ENCODE measurements at regions not wholly inside any gene's neighbourhood (a gene's known extent, or its start where the extent isn't known, plus 50 kb on each side); places are given as distances from the start of the nearest gene placed in this dataset.
A peak's percentile ranks its signal among the peaks of the same experiment; 100 is the strongest.
"Not testable (repeated sequence)": the region's sequence is repeated elsewhere in the genome, so short reads cannot be mapped to it uniquely, and the experiment has no call there.

DNA sequence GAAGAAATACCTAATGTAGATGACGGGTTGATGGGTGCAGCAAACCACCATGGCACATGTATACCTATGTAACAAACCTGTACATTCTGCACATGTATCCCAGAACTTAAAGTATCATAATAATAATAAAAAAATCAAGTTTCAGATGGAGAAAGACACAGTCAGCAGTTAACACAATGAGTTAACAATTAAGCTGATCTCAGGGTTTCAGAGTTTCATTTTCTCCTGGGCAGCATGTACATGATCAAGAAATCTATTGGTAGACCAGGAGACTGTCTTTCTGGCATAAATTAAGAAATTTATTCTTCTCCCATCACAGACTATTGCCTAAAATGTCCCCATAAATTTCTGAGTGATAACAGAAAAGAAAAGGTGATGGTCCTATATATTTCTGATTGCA lies 155.3 kb downstream of the RAD51AP2 start:
- DNase-seq, result no peak

DNA sequence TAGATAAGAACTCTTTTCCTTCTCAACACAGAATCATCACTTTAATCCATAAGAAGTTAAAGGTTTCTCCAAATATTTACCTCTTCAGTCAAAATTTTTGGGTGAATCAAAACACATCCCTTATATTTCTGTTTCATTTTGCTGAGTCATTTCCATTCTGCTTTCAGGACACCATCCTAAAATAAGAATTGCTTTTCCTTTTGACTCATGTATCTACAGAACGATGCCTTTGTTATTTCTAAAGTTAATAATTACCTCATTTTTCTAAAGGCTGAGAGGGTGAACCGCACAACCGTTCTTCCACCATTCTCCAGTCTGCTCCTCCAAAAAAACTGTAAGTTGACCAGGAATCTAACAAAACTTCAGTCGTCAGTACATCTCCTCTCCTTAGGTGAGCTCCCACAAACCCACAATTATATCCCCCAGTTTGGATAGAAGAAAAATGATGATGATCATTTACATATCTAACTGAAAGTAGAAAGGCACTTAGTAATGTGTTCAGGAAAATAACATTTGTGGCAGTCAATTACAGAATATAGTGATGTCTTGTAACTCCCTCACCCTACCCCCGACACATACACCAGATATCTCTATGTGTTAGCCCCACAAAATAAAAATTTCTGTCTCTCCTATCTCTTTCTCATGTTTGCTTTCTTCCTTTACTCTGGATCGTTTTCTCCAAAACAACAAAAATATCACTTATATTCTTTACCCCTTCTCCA lies 162.5 kb downstream of the RAD51AP2 start:
- DNase-seq, result no peak

- no peak for DNase-seq
Measured at GRCh38 chr2:17353263-17353662, 165.0 kb downstream of the RAD51AP2 start.

DNA sequence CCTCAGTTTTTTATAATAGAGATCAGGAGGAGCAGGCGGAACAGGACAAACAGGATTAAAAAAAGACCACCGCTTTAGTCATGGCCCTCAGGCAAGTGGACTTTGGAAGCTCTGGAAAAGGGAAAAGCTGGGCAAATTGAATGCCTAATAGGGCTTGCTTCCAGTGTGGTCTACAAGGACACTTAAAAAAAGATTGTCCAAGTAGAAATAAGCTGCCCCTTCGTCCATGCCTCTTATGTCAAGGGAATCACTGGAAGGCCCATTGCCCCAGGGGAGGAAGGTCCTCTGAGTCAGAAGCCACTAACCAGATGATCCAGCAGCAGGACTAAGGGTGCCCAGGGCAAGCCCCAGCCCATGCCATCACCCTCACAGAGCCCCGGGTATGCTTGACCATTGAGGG lies 175.5 kb downstream of the RAD51AP2 start:
- not testable (repeated sequence) for DNase-seq

DNA sequence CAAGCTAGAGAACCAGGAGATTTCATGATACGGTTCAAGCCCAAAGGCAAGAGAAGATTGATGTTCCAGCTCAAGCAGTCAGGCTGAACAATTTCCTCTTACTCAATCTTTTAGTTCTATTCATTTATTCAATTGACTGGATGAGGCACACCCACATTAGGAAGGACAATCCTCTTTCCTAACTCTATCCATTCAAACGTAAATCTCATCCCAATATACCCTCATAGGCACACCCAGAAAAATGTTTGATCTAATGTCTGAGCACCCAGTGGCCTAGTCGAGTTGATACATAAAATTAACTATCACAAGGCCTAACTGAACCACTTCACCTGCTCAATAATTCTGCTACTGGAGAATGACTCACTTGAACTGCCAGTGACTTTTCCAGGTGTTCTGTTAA lies 180.7 kb downstream of the RAD51AP2 start:
- DNase-seq, result no peak

DNA sequence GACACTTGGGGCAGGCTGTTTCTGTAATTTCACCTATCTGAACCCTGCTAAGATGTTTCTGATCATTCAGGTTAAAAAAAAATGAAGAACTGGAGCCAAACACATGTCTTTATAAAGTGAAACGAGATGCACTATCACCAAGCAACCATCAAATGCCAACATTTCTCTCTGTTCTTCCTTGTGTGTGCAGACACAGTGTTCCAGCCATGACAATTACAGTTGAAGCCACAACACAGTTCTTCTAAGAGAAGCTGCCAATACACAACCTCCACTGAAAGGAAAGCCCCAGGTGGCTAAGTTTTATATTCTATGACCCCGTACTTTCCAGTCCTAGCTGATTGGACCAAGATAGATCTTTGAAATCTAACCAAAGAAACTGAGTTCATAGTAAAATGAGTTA lies 181.8 kb downstream of the RAD51AP2 start:
- DNase-seq, result no peak

DNA sequence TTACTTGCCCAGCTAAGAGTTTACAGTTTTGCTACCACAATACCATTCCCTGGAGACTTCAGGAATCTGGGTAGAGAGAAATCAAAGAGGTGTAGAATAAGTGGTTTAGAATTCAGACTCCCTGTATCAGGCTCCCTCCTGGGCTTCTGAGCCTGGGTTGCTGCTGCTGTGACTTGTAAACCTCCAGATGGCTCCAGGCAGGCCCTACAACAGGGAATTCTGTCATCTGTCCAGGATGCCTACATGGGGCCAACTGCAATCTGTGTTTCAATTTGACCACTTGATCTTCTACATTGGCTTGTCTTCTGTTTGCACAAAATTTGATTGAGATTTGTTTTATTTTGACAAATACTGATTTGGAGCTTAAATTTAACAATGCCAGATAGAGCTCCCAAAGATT lies 183.9 kb downstream of the RAD51AP2 start:
- DNase-seq, result no peak

DNA sequence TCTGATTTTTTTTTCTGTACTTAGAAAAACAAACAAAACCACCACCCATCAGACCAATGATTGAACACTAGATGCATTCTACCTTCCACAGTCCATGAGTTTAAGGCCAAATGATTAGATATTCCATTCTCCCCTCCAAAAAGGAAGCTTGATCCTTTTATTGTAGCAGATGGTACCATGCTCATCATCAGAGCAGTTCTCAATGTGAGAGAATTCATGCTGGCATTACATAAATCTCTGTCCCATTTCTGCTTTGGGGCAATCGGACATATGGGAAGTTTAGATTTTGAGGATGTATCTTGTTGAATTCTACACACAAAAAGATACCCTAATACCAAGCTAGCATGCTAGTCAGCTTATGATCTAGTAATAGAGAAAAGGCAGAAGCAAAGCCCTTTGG lies 186.6 kb downstream of the RAD51AP2 start:
- no peak for DNase-seq

- DNase-seq, result no peak
Measured at GRCh38 chr2:17328161-17328560, 190.1 kb downstream of the RAD51AP2 start.

GRCh38 chr2:17327649-17328048 lies 190.6 kb downstream of the RAD51AP2 start:
- no peak for DNase-seq

GRCh38 chr2:17326717-17327116 lies 191.5 kb downstream of the RAD51AP2 start:
- no peak for DNase-seq

DNA sequence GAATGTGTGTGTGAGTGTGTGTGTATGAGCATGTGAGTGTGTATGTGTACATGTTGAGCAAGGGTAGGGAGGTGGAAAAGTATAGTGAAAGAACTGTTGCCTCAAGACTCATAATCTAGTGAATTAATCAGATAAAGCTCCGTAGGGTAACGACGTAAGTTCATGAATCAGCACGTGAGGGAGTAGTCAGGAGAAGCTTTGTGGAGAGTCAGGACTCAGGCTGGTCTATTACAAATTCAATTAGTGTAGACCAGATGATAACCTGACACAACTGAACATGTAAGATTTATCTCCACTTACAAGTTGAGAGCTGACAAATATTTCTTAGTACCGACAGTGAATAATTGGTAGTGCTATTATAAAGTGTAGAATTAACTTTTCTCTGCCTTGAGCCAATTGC lies 194.5 kb downstream of the RAD51AP2 start:
- DNase-seq, result no peak

- DNase-seq, result no peak
Measured at GRCh38 chr2:17322461-17322860, 195.8 kb downstream of the RAD51AP2 start.

DNA sequence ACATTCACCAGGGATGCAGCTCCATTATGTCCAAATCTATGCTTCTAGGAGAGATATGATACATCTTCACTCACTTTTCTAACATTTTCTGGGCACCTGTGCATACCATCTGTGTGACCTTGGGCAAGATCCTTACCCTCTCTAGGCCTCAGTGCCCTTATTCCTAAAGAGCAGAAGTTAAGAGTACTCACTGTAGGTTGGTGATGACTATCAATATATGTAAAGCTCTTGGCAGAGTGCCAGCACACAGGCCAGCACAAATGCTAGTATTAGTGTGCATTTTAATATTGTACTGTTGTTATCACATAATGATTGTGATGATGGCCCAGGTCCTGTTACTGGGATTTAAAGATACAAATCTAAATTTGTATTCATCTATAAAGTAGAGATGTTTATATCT lies 199.2 kb downstream of the RAD51AP2 start:
- DNase-seq, result no peak

DNA sequence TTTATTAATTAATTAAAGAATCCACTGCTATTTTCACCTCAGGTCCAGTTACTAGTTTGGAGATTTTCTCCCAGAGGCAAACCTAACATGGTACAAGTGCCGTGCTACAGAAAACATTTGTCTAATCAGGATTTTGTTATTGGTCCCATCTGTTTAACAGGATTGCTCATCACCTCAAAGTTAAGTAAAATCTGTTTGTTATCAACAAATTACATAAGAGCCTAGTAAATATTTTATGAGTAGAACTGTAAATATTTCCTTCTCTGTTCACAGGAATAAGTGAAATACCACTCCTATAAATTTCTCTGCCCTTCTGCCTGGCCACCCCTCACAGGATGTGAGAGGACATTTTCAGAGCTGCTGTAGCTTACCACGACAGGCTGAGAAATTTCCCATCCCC lies 200.2 kb downstream of the RAD51AP2 start:
- DNase-seq, result no peak

DNA sequence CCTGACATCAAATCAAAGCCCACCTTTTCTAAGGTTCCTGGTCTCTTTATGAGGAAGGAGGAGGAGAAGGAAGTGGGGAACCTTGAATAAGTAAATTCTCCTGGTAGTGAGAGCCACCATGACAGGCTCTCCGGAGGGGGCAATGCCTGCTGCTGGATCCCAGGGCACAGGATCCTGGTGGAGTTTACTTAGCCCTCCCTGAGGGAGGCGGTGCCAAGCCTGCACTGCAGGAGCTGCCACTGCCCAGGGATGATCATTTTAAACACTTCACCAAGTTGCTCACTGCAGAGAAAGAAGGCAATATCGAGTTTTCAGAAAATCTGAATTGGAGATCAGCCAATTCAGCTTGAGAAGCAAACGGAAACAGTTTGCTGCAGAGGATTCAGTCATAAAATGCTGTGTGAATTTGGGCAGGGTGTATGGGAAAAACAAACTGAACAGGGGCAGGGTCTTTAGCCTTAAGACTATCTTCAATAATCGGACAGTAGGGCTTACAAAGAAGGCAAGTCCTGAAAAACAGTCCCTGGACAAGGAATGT lies 200.7 kb downstream of the RAD51AP2 start:
- DNase-seq, result no peak

GRCh38 chr2:17313261-17313660 lies 205.0 kb downstream of the RAD51AP2 start:
- DNase-seq, result no peak

DNA sequence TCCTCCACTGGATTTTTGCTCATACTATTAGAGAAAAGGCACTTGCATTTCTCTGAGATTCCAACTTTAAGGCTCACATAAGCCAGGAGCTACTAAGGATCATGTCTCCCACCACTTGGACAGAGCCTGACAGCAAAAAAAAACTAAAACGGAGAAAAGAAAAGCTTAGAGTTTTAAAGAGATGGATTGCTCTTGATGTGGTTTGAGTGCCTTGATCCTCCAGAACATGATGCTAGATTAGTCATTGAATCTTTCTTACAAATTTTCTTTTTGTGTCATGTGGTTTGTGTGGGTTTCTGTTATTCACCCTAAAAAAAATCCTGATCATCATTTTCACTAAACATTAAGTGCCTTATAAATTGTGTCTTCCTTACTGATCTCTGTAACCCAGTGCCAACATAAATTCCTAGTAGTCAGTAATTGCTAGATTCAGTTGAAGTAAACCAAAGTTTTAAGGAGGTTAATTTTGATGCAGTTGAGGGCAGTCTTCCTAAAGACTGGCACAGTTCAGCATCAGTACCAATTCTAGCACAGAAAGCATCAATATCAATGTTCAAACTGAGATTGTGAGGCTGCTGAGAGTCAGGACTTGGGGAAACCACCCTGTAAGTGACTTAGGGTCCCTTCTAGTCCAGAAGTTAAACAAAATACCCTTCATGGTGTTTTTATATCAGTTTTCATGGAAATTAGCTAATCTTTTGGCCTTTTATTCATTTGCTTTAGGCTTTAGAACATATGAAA lies 206.3 kb downstream of the RAD51AP2 start:
- no peak for DNase-seq

- DNase-seq, result no peak
Measured at GRCh38 chr2:17311106-17311619, 207.1 kb downstream of the RAD51AP2 start.

GRCh38 chr2:17309741-17310339 lies 208.4 kb downstream of the RAD51AP2 start:
- peak; percentile 53 for DNase-seq

DNA sequence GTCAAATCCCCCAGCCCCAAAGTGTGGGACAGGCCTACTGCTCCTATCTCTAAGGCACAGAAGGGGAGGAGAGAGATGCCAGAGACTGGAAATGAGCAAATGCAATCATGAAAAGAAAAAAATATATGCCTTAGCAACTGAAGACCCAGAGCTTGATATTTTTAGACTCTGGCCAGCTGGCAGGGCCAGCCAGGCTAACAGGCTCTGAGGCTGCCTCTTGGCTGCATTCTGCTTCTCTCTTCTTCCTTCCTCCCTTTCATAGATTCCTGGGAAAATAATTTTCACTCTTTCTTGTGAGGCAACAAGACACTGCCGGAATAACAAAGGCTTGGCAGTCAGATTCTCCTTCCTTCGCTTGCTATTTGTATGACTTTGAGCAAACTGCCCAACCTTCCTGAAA lies 209.1 kb downstream of the RAD51AP2 start:
- no peak for DNase-seq

DNA sequence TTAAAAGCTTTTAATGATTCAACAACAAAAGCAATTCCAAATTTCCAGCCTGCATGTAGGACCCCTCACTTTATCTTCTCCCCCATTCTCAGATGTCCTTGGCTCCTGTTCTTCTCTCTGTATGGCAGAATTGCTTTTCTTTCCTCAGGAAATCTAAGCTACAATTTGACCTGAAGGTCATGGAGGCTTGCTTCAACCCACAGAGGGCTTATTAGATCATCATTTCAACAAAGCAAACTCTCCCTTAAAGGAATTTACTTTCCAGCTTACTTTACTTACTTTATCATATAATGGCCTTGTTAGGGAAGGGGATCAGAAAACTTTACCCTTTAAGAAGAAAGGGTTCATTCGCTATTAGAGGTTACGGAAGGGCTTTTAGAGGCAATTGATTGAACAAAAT lies 211.5 kb downstream of the RAD51AP2 start:
- DNase-seq, result no peak

GRCh38 chr2:17306219-17306618 lies 212.0 kb downstream of the RAD51AP2 start:
- no peak for DNase-seq

GRCh38 chr2:17303521-17303920 lies 214.7 kb downstream of the RAD51AP2 start:
- DNase-seq, result no peak

Data from retina (tissue), 1 donor.